Vagina (tissue), 2 donors: ENCODE measurements at regions not wholly inside any gene's neighbourhood (a gene's known extent, or its start where the extent isn't known, plus 50 kb on each side); places are given as distances from the start of the nearest gene placed in this dataset.

Experiments
- CTCF ChIP-seq, 3 experiments: fragments of 450-650 bp in 2 of 3; fragments of 200-600 bp in 1 of 3; sonication (generic) in 1 of 3; IDR thresholded peaks; one replicate each; pipeline ENCODE4 v1.5.1; 2017 to 2019; ENCODE audit warnings: antibody characterized with exemption in 3 of 3, mild to moderate bottlenecking in 2 of 3, moderate library complexity in 2 of 3
- POLR2A ChIP-seq, 2 donors: fragments of 450-650 bp; IDR thresholded peaks; one replicate each; pipeline ENCODE4 v1.6.1; 2017; ENCODE audit warnings: antibody characterized with exemption in 2 of 2, mild to moderate bottlenecking in 2 of 2, moderate library complexity in 2 of 2

GRCh38 chr18:56186319-56186718 is 452.1 kb downstream of the TXNL1 start:
- no peak for TF ChIP-seq CTCF (IDR thresholded peaks at IDR 0.05)
- TF ChIP-seq POLR2A (IDR thresholded peaks at IDR 0.05): no peak
